ENCODE measurements at regions not wholly inside any gene's neighbourhood (a gene's known extent, or its start where the extent isn't known, plus 50 kb on each side); places are given as distances from the start of the nearest gene placed in this dataset.

DNA sequence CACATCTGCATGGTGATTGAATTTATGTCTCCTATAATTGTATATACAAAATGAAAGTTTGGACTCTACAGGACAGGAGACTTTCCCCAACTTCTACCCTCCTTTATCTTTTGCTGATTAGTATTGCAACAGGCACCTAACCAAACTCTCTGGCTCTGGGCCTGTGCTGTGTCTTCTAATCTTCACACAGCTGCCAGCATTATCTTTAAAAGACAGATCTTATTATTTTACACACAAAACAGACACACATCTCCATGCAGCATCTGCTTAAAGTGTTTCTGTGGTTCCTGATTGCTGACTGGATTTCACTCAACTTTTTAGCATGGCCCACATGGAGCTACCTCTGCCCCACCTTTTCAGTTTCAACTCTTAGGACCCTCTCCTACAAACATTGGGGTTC is 154.9 kb upstream of the PELI2 start:
- no peak for TF ChIP-seq POLR2A (IDR thresholded peaks at IDR 0.05)
- TF ChIP-seq, protein P1, sequence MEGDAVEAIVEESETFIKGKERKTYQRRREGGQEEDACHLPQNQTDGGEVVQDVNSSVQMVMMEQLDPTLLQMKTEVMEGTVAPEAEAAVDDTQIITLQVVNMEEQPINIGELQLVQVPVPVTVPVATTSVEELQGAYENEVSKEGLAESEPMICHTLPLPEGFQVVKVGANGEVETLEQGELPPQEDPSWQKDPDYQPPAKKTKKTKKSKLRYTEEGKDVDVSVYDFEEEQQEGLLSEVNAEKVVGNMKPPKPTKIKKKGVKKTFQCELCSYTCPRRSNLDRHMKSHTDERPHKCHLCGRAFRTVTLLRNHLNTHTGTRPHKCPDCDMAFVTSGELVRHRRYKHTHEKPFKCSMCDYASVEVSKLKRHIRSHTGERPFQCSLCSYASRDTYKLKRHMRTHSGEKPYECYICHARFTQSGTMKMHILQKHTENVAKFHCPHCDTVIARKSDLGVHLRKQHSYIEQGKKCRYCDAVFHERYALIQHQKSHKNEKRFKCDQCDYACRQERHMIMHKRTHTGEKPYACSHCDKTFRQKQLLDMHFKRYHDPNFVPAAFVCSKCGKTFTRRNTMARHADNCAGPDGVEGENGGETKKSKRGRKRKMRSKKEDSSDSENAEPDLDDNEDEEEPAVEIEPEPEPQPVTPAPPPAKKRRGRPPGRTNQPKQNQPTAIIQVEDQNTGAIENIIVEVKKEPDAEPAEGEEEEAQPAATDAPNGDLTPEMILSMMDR (IDR thresholded peaks at IDR 0.05) = no peak

Data from uterus (tissue), 2 donors.